Activated T-helper 1 cell treated with anti-CD3 and anti-CD28 coated beads, Interleukin-12 subunit alpha, Interleukin-12 subunit beta, Interleukin-2, Interleukin-4 antibody, amounts not matched to agents 30 ng/mL and 10 ng/mL and 1 ng/mL, durations not matched to agents 14 hours and 24 hours and 36 hours (primary cell): ENCODE measurements at regions not wholly inside any gene's neighbourhood (a gene's known extent, or its start where the extent isn't known, plus 50 kb on each side); places are given as distances from the start of the nearest gene placed in this dataset.

ENCODE experiments used
- DNase-seq: peaks from one replicate; pipeline ENCODE4 v3.0.0; 2021; ENCODE audit warnings: low spot score
- H3K27ac Mint-ChIP-seq: one replicate; pipeline ENCODE4 v1.8.0; 2021; ENCODE audit warnings: mild to moderate bottlenecking, mixed read lengths
- H3K27me3 Mint-ChIP-seq: one replicate; pipeline ENCODE4 v1.8.0; 2022; ENCODE audit warnings: mild to moderate bottlenecking, moderate library complexity, mixed read lengths; ENCODE audit not compliant: insufficient read depth
- H3K36me3 Mint-ChIP-seq: one replicate; pipeline ENCODE4 v1.8.0; 2021; ENCODE audit warnings: low read depth, mixed read lengths
- H3K4me1 Mint-ChIP-seq: one replicate; pipeline ENCODE4 v1.8.0; 2021; ENCODE audit warnings: low read depth, mixed read lengths
- H3K4me3 Mint-ChIP-seq: one replicate; pipeline ENCODE4 v1.8.0; 2021; ENCODE audit warnings: mild to moderate bottlenecking, moderate library complexity, mixed read lengths
- H3K9me3 Mint-ChIP-seq: one replicate; pipeline ENCODE4 v1.8.0; 2021; ENCODE audit warnings: mixed read lengths
- intact Hi-C: fragments of 100-400 bp; cut with micrococcal nuclease; formaldehyde crosslinking; loops from one replicate; pipeline ENCODE4 v1.15.1; 2024

DNA sequence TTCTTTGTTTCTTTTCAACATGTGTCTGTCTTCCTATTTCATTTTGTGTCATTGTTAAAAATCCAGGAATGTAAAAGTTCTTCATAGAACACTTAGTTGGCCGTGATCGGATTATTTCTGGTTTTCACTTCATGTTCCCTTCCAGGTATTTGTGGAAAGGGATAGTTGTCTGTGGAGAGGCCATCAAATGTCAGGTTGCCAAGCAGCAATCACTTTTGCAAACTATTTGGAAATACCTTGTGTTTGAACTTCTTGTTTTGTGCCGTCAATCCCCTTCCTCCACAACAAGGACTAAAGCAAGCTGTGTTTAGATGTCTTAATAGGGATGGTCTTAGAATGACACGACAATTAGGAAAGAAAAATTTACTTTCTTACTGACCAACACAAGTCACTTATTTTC lies 116.9 kb upstream of the MPDZ start:
- intact Hi-C loops = no loop called here
- Mint-ChIP-seq H3K9me3 (peaks cover 4% of the 10 kb centered on the region), H3K27me3 (no peaks in the 10 kb centered on the region), H3K4me1 (no peaks in the 10 kb centered on the region), H3K4me3 (no peak overlapping the region), H3K27ac (no peak overlapping the region), H3K36me3 (no peaks in the 10 kb centered on the region)
- DNase-seq = no peak

DNA sequence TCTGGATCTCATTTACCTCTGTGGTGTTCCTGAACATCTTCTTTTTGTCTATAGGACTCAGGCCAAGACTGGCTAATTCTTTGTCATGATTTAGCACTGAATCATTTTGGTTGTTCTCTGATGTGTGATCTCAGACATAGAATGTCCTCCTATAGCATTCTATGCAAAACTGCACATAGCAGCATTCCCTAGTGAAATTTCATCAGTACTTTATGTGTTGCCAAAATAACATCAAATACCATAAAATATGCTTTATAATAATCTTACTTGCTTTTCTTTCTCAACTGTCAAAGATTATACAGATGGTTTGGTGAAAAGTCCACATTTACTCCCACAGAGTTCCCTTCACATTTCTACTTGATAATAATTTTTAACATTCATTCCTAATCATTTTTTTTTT lies 115.7 kb upstream of the MPDZ start:
- no peaks in the 10 kb centered on the region for H3K27me3 Mint-ChIP-seq
- no peak overlapping the region for H3K4me3 Mint-ChIP-seq
- peaks cover 6% of the 10 kb centered on the region for H3K9me3 Mint-ChIP-seq
- DNase-seq = no peak
- H3K27ac Mint-ChIP-seq = no peak overlapping the region
- H3K36me3 Mint-ChIP-seq = no peaks in the 10 kb centered on the region
- H3K4me1 Mint-ChIP-seq = no peaks in the 10 kb centered on the region
- intact Hi-C loops = no loop called here

DNA sequence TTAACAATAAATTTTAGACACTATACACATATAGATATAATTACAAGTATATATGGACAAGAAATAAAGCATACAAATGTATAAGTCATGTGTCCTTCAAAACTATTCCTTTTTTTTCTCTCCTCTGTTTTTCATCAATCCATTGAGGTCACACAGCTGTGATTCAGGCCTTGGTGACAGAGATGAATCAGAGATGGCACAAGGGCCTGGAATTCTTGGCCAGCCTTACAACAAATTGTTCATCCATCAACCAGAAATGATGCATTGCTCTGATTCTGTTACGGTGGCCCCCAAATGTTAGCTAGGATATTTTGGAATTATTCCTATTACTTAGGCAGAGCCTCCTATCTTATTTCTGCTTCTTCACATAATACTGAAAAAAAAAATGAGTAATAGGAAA lies 108.7 kb upstream of the MPDZ start:
- Mint-ChIP-seq H3K27me3 (no peaks in the 10 kb centered on the region), H3K27ac (no peak overlapping the region), H3K4me3 (no peak overlapping the region), H3K9me3 (peaks cover 16% of the 10 kb centered on the region), H3K4me1 (no peaks in the 10 kb centered on the region), H3K36me3 (no peaks in the 10 kb centered on the region)
- DNase-seq = no peak
- intact Hi-C loops = no loop called here

DNA sequence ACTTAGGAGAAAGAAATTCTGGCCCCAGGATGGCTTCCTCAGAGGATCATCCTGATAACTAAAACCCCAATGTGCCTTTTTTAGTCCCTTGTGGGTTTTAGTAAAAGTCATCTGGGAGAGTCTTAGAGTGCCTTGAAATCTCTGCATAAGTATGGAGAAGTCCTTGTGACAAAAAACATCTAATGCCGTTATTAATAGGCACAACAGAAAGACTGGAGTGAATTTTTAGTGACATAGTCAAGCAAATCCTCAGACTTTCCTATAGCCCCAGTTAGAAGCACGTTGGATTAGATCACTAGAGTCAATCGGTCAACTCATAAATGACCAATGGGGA lies 108.2 kb upstream of the MPDZ start:
- Mint-ChIP-seq H3K9me3 (peaks cover 16% of the 10 kb centered on the region), H3K27ac (no peak overlapping the region), H3K36me3 (no peaks in the 10 kb centered on the region), H3K4me3 (no peak overlapping the region), H3K27me3 (no peaks in the 10 kb centered on the region), H3K4me1 (no peaks in the 10 kb centered on the region)
- intact Hi-C loops = no loop called here
- no peak for DNase-seq

DNA sequence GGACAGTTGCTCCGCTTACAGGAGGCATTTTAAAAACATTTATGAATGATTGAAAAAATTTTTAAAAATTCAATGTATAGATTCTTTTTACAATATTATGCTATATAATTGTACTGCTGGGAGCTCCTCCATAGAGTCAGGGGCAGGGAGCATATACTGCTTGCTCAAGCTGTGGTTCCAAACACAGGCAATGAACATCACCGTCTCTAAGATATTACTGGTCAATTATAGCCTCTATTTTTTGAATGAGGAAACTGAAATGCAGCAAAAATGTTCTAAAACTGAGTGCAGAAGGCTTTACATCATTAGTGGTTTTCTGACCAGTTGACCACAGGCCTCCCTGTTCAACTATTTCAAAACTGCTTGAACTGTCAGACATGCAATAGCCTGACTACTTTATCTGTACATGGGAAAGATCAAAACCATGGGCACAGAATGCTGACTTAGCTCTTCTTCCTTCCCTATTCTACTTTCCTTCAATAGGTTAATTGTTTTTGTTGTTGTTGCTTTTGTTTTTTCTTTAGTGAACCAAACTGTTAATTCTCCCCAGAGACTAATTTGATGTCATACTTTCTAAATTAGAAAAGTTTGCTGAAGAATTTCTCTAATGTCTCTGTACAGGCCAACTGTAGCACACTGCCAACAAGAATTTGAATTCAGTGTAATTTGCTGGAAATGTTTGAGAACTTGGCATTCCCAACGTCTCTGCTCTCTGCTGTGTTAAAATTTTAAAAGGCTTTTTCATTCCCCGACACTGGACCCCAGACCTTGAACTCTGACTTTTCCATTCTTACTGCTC lies 107.6 kb upstream of the MPDZ start:
- Mint-ChIP-seq H3K27ac (no peak overlapping the region), H3K4me1 (no peaks in the 10 kb centered on the region), H3K9me3 (peaks cover 16% of the 10 kb centered on the region), H3K4me3 (no peak overlapping the region), H3K27me3 (no peaks in the 10 kb centered on the region), H3K36me3 (no peaks in the 10 kb centered on the region)
- no peak for DNase-seq
- intact Hi-C loops = no loop called here

DNA sequence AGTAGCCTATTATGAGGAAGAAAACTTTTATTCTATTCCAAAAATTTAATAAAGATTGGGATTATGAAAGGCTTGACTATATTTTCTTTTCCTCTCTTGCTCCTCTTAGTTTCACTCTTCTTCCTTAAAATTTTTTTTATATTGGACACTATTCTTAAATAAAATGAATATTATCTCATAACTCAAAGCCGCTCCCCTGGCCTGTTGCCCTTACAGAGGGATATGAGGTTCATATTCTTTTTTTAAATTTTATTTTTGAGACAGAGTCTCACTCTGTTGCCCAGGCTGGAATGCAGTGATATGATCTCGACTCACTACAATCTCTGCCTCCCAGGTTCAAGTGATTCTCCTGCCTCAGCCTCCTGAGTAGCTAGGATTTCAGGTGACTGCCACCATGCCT lies 106.8 kb upstream of the MPDZ start:
- Mint-ChIP-seq H3K27me3 (no peaks in the 10 kb centered on the region), H3K4me3 (no peak overlapping the region), H3K4me1 (no peaks in the 10 kb centered on the region), H3K27ac (no peak overlapping the region), H3K9me3 (peaks cover 16% of the 10 kb centered on the region), H3K36me3 (no peaks in the 10 kb centered on the region)
- intact Hi-C loops = no loop called here
- DNase-seq = no peak

DNA sequence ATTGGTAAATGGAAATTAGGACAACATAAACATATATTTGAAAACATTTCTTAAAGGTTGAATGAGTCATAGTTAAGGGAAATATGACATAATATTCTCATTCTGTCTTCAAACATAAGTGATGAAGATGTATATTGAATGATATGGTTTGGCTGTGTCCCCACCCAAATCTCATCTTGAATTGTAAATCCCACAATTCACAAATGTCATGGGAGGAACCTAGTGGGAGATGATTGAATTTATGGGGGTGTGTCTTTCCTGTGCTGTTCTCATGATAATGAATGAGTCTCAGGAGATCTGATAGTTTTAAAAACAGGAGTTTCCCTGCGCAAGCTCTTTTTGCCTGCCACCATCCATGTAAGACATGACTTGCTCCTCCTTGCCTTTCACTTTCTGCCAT lies 104.4 kb upstream of the MPDZ start:
- Mint-ChIP-seq H3K4me1 (no peaks in the 10 kb centered on the region), H3K36me3 (no peaks in the 10 kb centered on the region), H3K4me3 (no peak overlapping the region), H3K27me3 (no peaks in the 10 kb centered on the region), H3K27ac (no peak overlapping the region), H3K9me3 (peaks cover 9% of the 10 kb centered on the region)
- no peak for DNase-seq
- intact Hi-C loops = no loop called here

DNA sequence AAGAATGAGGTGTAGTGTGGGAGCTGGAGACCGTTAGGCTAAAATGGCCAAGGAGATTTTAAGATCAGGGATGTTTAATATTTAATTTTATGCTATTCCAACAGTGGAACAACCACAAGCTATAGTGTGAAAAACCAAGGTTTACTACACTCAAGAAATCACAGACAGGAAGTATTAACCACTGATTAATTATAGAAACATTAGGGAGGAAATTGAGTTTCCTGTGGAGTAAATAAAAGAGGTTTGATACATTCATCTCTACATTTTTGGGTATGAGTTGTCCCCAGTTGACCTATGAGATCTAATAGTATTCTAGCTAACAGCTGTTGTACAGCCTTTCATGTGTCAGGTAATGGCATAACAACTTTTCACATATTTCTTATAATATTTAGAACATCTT lies 103.7 kb upstream of the MPDZ start:
- intact Hi-C loops = no loop called here
- H3K36me3 Mint-ChIP-seq = no peaks in the 10 kb centered on the region
- H3K4me3 Mint-ChIP-seq = no peak overlapping the region
- H3K4me1 Mint-ChIP-seq = no peaks in the 10 kb centered on the region
- H3K27ac Mint-ChIP-seq = no peak overlapping the region
- H3K9me3 Mint-ChIP-seq = peaks cover 9% of the 10 kb centered on the region
- DNase-seq = no peak
- no peaks in the 10 kb centered on the region for H3K27me3 Mint-ChIP-seq

DNA sequence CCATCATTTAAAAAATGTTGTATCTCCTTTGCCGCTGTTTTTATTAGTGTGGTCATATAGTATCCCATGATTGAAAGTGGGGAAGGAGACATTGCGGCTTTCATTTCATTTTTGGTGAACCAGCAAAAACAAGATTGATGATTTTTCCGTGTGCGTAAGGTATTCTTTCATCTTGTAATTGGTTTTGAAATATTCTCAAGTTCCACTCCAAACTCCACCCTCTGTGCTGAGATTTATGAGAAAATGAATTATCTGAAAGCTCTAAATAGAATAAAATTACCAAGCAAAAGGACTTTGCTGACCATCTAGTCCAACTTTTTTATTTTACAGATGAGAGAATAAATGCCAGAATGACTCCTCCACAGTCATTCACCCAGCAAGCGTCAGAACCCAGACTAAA lies 103.1 kb upstream of the MPDZ start:
- H3K4me3 Mint-ChIP-seq = no peak overlapping the region
- intact Hi-C loops = no loop called here
- no peaks in the 10 kb centered on the region for H3K4me1 Mint-ChIP-seq
- no peaks in the 10 kb centered on the region for H3K27me3 Mint-ChIP-seq
- no peaks in the 10 kb centered on the region for H3K36me3 Mint-ChIP-seq
- no peak overlapping the region for H3K27ac Mint-ChIP-seq
- DNase-seq = no peak
- H3K9me3 Mint-ChIP-seq = peaks cover 9% of the 10 kb centered on the region

DNA sequence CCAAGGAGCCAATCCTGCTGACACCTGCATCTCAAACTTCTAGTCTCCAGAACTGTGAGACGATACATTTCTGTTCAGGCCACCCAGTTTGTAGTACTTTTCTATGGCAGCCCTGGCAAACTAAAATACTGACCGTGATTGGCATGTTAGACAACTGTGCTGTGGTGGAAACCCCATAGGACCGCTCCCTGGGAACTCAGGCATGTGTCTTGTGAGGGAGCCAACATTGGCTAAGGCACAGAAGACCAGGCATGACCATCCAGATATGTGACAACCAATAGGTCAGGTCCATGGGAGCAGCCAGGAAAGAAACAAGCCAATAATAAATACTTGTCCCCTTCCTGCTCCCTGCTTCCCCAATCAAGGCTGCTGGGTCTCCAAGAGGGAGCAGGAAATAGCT lies 101.4 kb upstream of the MPDZ start:
- intact Hi-C loops = no loop called here
- Mint-ChIP-seq H3K27ac (no peak overlapping the region), H3K36me3 (no peaks in the 10 kb centered on the region), H3K4me1 (no peaks in the 10 kb centered on the region), H3K27me3 (no peaks in the 10 kb centered on the region), H3K9me3 (peaks cover 9% of the 10 kb centered on the region), H3K4me3 (no peak overlapping the region)
- DNase-seq = no peak

DNA sequence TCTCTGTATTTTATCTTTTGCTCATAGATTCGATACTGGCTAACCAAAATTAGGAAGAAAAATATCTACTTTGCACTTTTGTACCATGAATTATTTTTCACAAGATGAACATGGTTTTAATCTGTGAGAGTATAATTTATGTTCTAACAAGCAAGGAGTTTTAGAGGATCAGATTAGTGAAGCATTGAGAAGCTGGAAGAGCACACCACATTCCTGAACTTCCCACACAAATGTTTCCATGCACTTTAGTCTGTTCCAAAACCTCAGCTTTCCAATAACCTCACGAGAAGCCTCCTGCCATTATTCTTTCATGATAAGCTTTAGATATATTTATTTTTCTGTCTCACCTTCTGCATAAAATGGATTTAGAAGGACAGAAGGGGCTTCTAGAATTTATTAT lies 98.7 kb upstream of the MPDZ start:
- DNase-seq = no peak
- no peaks in the 10 kb centered on the region for H3K4me1 Mint-ChIP-seq
- H3K9me3 Mint-ChIP-seq = peaks cover 6% of the 10 kb centered on the region
- H3K27me3 Mint-ChIP-seq = no peaks in the 10 kb centered on the region
- H3K4me3 Mint-ChIP-seq = no peak overlapping the region
- no peak overlapping the region for H3K27ac Mint-ChIP-seq
- intact Hi-C loops = no loop called here
- no peaks in the 10 kb centered on the region for H3K36me3 Mint-ChIP-seq

DNA sequence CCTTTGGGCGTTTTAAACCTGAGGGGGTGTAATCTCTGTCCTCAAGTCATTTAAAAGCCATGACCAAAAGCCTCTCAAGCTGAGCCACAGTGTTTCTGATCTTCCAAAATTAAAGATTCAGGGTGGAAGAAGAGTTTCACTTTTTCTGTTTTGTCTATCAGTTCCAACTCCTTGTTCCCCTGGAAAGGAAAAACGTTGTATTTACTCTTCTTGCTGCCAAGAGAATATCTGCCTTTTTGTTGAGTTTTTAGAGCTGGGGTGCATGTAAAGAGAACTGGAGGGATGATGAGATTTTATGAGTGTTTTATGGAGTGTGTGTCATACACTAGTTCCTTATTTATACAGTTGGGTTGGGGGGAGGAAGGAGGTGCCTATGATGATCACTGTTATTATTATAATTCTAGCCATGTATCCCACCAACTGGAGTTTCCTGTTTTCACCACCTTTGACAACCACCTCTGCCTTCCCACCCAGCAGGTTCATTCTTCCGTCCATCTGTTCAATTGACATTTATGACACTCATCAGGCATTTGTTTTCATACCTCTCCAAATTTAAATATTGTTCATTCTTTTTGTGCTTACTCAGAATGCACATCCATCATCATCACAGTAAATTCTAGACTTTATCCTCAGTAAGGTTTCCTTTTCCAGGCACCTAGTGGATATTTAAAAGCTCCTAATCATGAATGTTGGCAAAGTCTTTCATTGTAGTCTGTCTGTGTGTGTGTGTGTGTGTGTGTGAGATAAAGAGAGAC lies 97.9 kb upstream of the MPDZ start:
- Mint-ChIP-seq H3K9me3 (peaks cover 6% of the 10 kb centered on the region), H3K27me3 (no peaks in the 10 kb centered on the region), H3K4me1 (no peaks in the 10 kb centered on the region), H3K36me3 (no peaks in the 10 kb centered on the region), H3K27ac (no peak overlapping the region), H3K4me3 (no peak overlapping the region)
- no peak for DNase-seq
- intact Hi-C loops = no loop called here

DNA sequence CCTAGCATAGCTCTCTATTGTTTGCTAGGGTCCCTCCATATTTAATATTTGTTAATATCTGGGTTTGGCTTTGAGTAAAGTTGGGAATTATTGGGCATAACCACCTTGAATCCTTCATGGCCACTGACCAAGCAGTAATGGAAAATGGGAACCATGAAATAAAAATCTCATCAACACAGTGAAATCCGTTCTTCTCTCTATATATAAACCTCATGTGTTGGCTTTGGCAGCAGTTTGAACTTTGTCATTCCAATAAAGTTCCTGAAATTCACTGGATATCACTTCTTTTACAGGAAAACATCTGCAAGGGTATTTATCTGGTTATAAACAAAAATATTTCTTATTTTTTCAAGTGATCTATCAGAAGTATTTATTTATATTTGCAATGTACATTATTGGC lies 93.0 kb upstream of the MPDZ start:
- no peak for DNase-seq
- H3K9me3 Mint-ChIP-seq = no peaks in the 10 kb centered on the region
- intact Hi-C loops = no loop called here
- no peak overlapping the region for H3K4me3 Mint-ChIP-seq
- no peaks in the 10 kb centered on the region for H3K4me1 Mint-ChIP-seq
- no peaks in the 10 kb centered on the region for H3K27me3 Mint-ChIP-seq
- H3K27ac Mint-ChIP-seq = no peak overlapping the region
- no peaks in the 10 kb centered on the region for H3K36me3 Mint-ChIP-seq

DNA sequence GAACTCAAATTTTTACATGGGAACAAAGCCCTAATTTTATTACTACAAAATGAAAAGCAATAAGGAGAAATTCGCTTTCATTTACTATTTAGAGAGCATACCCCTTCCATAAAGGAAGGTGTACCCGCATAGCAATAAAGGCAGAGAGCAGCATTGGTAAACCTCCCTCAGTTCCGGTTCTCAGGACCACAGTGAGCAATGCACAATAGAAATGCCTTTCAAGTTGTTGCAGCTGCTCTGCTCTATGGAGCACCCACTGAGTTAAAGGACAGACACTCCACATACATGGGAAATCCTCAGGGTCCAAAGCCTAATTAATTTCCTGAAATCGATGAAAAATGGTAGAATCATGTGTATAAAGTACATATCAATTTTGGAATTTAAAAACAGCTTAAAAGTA lies 89.9 kb upstream of the MPDZ start:
- Mint-ChIP-seq H3K4me1 (no peaks in the 10 kb centered on the region), H3K27me3 (no peaks in the 10 kb centered on the region), H3K9me3 (no peaks in the 10 kb centered on the region), H3K36me3 (no peaks in the 10 kb centered on the region), H3K27ac (no peak overlapping the region), H3K4me3 (no peak overlapping the region)
- intact Hi-C loops = no loop called here
- no peak for DNase-seq
